ENCODE measurements at regions not wholly inside any gene's neighbourhood (a gene's known extent, or its start where the extent isn't known, plus 50 kb on each side); places are given as distances from the start of the nearest gene placed in this dataset.
"Not testable (repeated sequence)": the region's sequence is repeated elsewhere in the genome, so short reads cannot be mapped to it uniquely, and the experiment has no call there.

GRCh38 chr6:74402781-74403180 is 706.8 kb downstream of the CD109 start:
- H3K79me2 ChIP-seq (ENCODE audit: control insufficient read depth, insufficient read depth, low read length): no peaks in the 10 kb centered on the region
- no peaks in the 10 kb centered on the region for H3K27me3 Mint-ChIP-seq
- no peaks in the 10 kb centered on the region for H4K20me1 ChIP-seq (ENCODE audit: control insufficient read depth, insufficient read depth, low read length, poor library complexity, severe bottlenecking)
- peaks cover 2% of the 10 kb centered on the region for H3K9me3 Mint-ChIP-seq (ENCODE audit: insufficient read depth)
- H3K36me3 ChIP-seq (replicated peaks in 1 of 2; ENCODE audit: control extremely low read depth in 1 of 2, control insufficient read depth in 1 of 2, extremely low read depth in 1 of 2, insufficient read depth in 2 of 2, low read length in 1 of 2): no peaks in the 10 kb centered on the region
- H3K27me3 ChIP-seq (replicated peaks in 1 of 4; ENCODE audit: control extremely low read depth in 1 of 4, control insufficient read depth in 3 of 4, insufficient read depth in 4 of 4, low read length in 3 of 4): no peaks in the 10 kb centered on the region
- ATAC-seq (ENCODE audit: low read depth) (no peak), DNase-seq (no peak)
- no peak overlapping the region for H3K9ac ChIP-seq (ENCODE audit: low read length)
- no peak for TF ChIP-seq EZH2 (IDR thresholded peaks at IDR 0.05; ENCODE audit: borderline replicate concordance, insufficient read depth, low read depth, low read length, poor library complexity, severe bottlenecking)
- no peak for TF ChIP-seq CTCF (IDR thresholded peaks at IDR 0.05)
- no peak overlapping the region for H2AFZ ChIP-seq (ENCODE audit: insufficient read depth, low read depth, low read length, poor library complexity, severe bottlenecking)
- H3K27ac Mint-ChIP-seq: no peak overlapping the region
- no peak overlapping the region for H3K27ac ChIP-seq (ENCODE audit: low read length in 2 of 2)
- intact Hi-C loops (cut with micrococcal nuclease): no loop called here
- H3K4me1 Mint-ChIP-seq: no peaks in the 10 kb centered on the region
- no peak overlapping the region for H3K4me3 Mint-ChIP-seq
- no peaks in the 10 kb centered on the region for H3K4me1 ChIP-seq (ENCODE audit: control insufficient read depth in 2 of 2, insufficient read depth in 2 of 2, low read length in 2 of 2)
- POLR2A ChIA-PET: no interaction called here
- no peak overlapping the region for H3K4me3 ChIP-seq (ENCODE audit: control extremely low read depth in 1 of 5, extremely low read depth in 1 of 5, insufficient read depth in 1 of 5, low read depth in 2 of 5, low read length in 4 of 5)
- no peak overlapping the region for H3K4me2 ChIP-seq (replicated peaks; ENCODE audit: low read depth, low read length, poor library complexity, severe bottlenecking)
- no peaks in the 10 kb centered on the region for H3K9me3 ChIP-seq (ENCODE audit: control extremely low read depth in 1 of 3, control insufficient read depth in 2 of 3, insufficient read depth in 1 of 3, low read length in 2 of 3)
- CTCF ChIA-PET: no interaction called here

DNA sequence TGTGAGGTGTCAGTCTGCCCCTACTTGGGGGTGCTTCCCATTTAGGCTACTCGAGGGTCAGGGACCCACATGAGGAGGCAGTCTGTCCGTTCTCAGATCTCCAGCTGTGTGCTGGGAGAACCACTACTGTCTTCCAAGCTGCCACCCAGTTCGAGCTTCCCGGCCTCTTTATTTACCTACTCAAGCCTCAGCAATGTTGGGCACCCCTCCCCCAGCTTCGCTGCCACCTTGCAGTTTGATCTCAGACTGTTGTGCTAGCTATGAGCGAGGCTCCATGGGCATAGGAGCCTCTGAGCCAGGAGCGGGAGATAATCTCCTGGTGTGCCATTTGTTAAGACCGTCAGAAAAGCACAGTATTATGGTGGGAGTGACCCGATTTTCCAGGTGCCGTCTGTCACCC is 682.4 kb downstream of the CD109 start:
- POLR2A ChIA-PET; H3K4me1 Mint-ChIP-seq; H3K4me1 ChIP-seq (ENCODE audit: control insufficient read depth in 2 of 2, insufficient read depth in 2 of 2, low read length in 2 of 2); H3K9me3 ChIP-seq (ENCODE audit: control extremely low read depth in 1 of 3, control insufficient read depth in 2 of 3, insufficient read depth in 1 of 3, low read length in 2 of 3); H3K9ac ChIP-seq (ENCODE audit: low read length); H3K36me3 ChIP-seq (replicated peaks in 1 of 2; ENCODE audit: control extremely low read depth in 1 of 2, control insufficient read depth in 1 of 2, extremely low read depth in 1 of 2, insufficient read depth in 2 of 2, low read length in 1 of 2); H3K27ac ChIP-seq (ENCODE audit: low read length in 2 of 2); H3K27ac Mint-ChIP-seq; H3K27me3 Mint-ChIP-seq; H3K4me3 ChIP-seq (ENCODE audit: control extremely low read depth in 1 of 5, extremely low read depth in 1 of 5, insufficient read depth in 1 of 5, low read depth in 2 of 5, low read length in 4 of 5); ATAC-seq (ENCODE audit: low read depth); H3K79me2 ChIP-seq (ENCODE audit: control insufficient read depth, insufficient read depth, low read length); CTCF ChIA-PET; H3K9me3 Mint-ChIP-seq (ENCODE audit: insufficient read depth); H3K4me3 Mint-ChIP-seq; intact Hi-C loops (cut with micrococcal nuclease); DNase-seq; H4K20me1 ChIP-seq (ENCODE audit: control insufficient read depth, insufficient read depth, low read length, poor library complexity, severe bottlenecking); H3K27me3 ChIP-seq (replicated peaks in 1 of 4; ENCODE audit: control extremely low read depth in 1 of 4, control insufficient read depth in 3 of 4, insufficient read depth in 4 of 4, low read length in 3 of 4); H2AFZ ChIP-seq (ENCODE audit: insufficient read depth, low read depth, low read length, poor library complexity, severe bottlenecking); H3K4me2 ChIP-seq (replicated peaks; ENCODE audit: low read depth, low read length, poor library complexity, severe bottlenecking): not testable (repeated sequence)
- 85% methylated on average over 10 of the region's 10 CpGs for WGBS (ENCODE audit: insufficient coverage)
